Coronary artery (tissue), 2 donors: ENCODE measurements at regions not wholly inside any gene's neighbourhood (a gene's known extent, or its start where the extent isn't known, plus 50 kb on each side); places are given as distances from the start of the nearest gene placed in this dataset.

Source experiments
- DNase-seq: peaks from one replicate; pipeline ENCODE4 v3.0.0-alpha.2; 2017; ENCODE audit warnings: low spot score
- H3K27ac ChIP-seq, 2 donors: fragments of 200-600 bp; sonication (generic); one replicate each; pipeline ENCODE4 v1.5.1; 2016 to 2019
- H3K4me3 ChIP-seq: fragments of 200-600 bp; sonication (generic); 2 replicates; pipeline ENCODE4 v1.5.1; 2016; ENCODE audit warnings: mild to moderate bottlenecking, moderate library complexity
- CTCF ChIP-seq: fragments of 200-600 bp; sonication (generic); IDR thresholded peaks from one replicate; pipeline ENCODE4 v1.5.1; 2019; ENCODE audit warnings: antibody characterized with exemption

- no peak overlapping the region for H3K4me3 ChIP-seq
- H3K27ac ChIP-seq, result peak overlapping the region in 1 of 2 donors; percentile 68
- DNase-seq, result no peak
- TF ChIP-seq CTCF, result no peak
Measured at GRCh38 chr12:118498171-118498570, 121.8 kb downstream of the SUDS3 start.

- TF ChIP-seq CTCF, result no peak
- H3K4me3 ChIP-seq, result no peak overlapping the region
- no peak overlapping the region for H3K27ac ChIP-seq
- no peak for DNase-seq
Measured at GRCh38 chr12:118500299-118500698, 123.9 kb downstream of the SUDS3 start.

GRCh38 chr12:118501489-118501888 is 125.1 kb downstream of the SUDS3 start:
- no peak for TF ChIP-seq CTCF

GRCh38 chr12:118503476-118503875 is 127.1 kb downstream of the SUDS3 start:
- TF ChIP-seq CTCF, result no peak
- no peak for DNase-seq

More at GRCh38 chr12:118501489-118501888, 125.1 kb downstream of the SUDS3 start:
- no peak overlapping the region for H3K4me3 ChIP-seq
- H3K27ac ChIP-seq, result no peak overlapping the region
- no peak for DNase-seq

GRCh38 chr12:118512669-118513068 is 136.3 kb downstream of the SUDS3 start:
- no peak for DNase-seq
- no peak for TF ChIP-seq CTCF

More at GRCh38 chr12:118503476-118503875, 127.1 kb downstream of the SUDS3 start:
- Histone ChIP-seq H3K27ac (no peak overlapping the region), H3K4me3 (no peak overlapping the region)

GRCh38 chr12:118513611-118514010 is 137.3 kb downstream of the SUDS3 start:
- Histone ChIP-seq H3K4me3 (no peak overlapping the region), H3K27ac (no peak overlapping the region)
- no peak for TF ChIP-seq CTCF
- no peak for DNase-seq

More at GRCh38 chr12:118512669-118513068, 136.3 kb downstream of the SUDS3 start:
- no peak overlapping the region for H3K4me3 ChIP-seq
- no peak overlapping the region for H3K27ac ChIP-seq

- no peak for TF ChIP-seq CTCF
- DNase-seq, result no peak
- no peak overlapping the region for H3K27ac ChIP-seq
- no peak overlapping the region for H3K4me3 ChIP-seq
Measured at GRCh38 chr12:118514297-118514696, 137.9 kb downstream of the SUDS3 start.
